ENCODE measurements at regions not wholly inside any gene's neighbourhood (a gene's known extent, or its start where the extent isn't known, plus 50 kb on each side); places are given as distances from the start of the nearest gene placed in this dataset.
"Not testable (repeated sequence)": the region's sequence is repeated elsewhere in the genome, so short reads cannot be mapped to it uniquely, and the experiment has no call there.

GRCh38 chr1:81542196-81542595 is 258.5 kb upstream of the ADGRL2 start:
- TF ChIP-seq POLR2A (IDR thresholded peaks at IDR 0.05; ENCODE audit: low read depth, low read length), result no peak
- FAIRE-seq (peak; percentile 71), DNase-seq (ENCODE audit: insufficient read length, low spot score) (no peak)

GRCh38 chr1:81540216-81540615 is 260.5 kb upstream of the ADGRL2 start:
- no peak for TF ChIP-seq POLR2A (IDR thresholded peaks at IDR 0.05; ENCODE audit: low read depth, low read length)
- FAIRE-seq (no peak), DNase-seq (ENCODE audit: insufficient read length, low spot score) (no peak)

GRCh38 chr1:81529014-81529413 is 271.7 kb upstream of the ADGRL2 start:
- no peak for FAIRE-seq
- TF ChIP-seq POLR2A (IDR thresholded peaks at IDR 0.05; ENCODE audit: low read depth, low read length), result no peak
- DNase-seq (ENCODE audit: insufficient read length, low spot score), result no peak

- DNase-seq (ENCODE audit: insufficient read length, low spot score) (no peak), FAIRE-seq (no peak)
- TF ChIP-seq POLR2A (IDR thresholded peaks at IDR 0.05; ENCODE audit: low read depth, low read length), result no peak
Measured at GRCh38 chr1:81525085-81525484, 275.6 kb upstream of the ADGRL2 start.

GRCh38 chr1:81519987-81520386 is 280.7 kb upstream of the ADGRL2 start:
- DNase-seq (ENCODE audit: insufficient read length, low spot score), result no peak
- TF ChIP-seq POLR2A (IDR thresholded peaks at IDR 0.05; ENCODE audit: low read depth, low read length), result no peak
- FAIRE-seq, result no peak

GRCh38 chr1:81517987-81518386 is 282.7 kb upstream of the ADGRL2 start:
- TF ChIP-seq POLR2A (IDR thresholded peaks at IDR 0.05; ENCODE audit: low read depth, low read length), result no peak
- FAIRE-seq, result no peak
- DNase-seq (ENCODE audit: insufficient read length, low spot score), result no peak

- DNase-seq (ENCODE audit: insufficient read length, low spot score) (no peak), FAIRE-seq (no peak)
- no peak for TF ChIP-seq POLR2A (IDR thresholded peaks at IDR 0.05; ENCODE audit: low read depth, low read length)
Measured at GRCh38 chr1:81513796-81514354, 286.9 kb upstream of the ADGRL2 start.

- no peak for FAIRE-seq
- no peak for TF ChIP-seq POLR2A (IDR thresholded peaks at IDR 0.05; ENCODE audit: low read depth, low read length)
- DNase-seq (ENCODE audit: insufficient read length, low spot score), result no peak
Measured at GRCh38 chr1:81512252-81513003, 288.3 kb upstream of the ADGRL2 start.

GRCh38 chr1:81511281-81511680 is 289.5 kb upstream of the ADGRL2 start:
- TF ChIP-seq POLR2A (IDR thresholded peaks at IDR 0.05; ENCODE audit: low read depth, low read length), result no peak
- FAIRE-seq, result no peak
- DNase-seq (ENCODE audit: insufficient read length, low spot score), result no peak

GRCh38 chr1:81510701-81511100 is 290.0 kb upstream of the ADGRL2 start:
- FAIRE-seq (no peak), DNase-seq (ENCODE audit: insufficient read length, low spot score) (no peak)
- TF ChIP-seq POLR2A (IDR thresholded peaks at IDR 0.05; ENCODE audit: low read depth, low read length), result no peak

GRCh38 chr1:81509594-81509993 is 291.1 kb upstream of the ADGRL2 start:
- TF ChIP-seq POLR2A (IDR thresholded peaks at IDR 0.05; ENCODE audit: low read depth, low read length), result no peak
- FAIRE-seq, result no peak

GRCh38 chr1:81506699-81507098 is 294.0 kb upstream of the ADGRL2 start:
- FAIRE-seq (no peak), DNase-seq (ENCODE audit: insufficient read length, low spot score) (no peak)
- TF ChIP-seq POLR2A (IDR thresholded peaks at IDR 0.05; ENCODE audit: low read depth, low read length), result no peak

More at GRCh38 chr1:81509594-81509993, 291.1 kb upstream of the ADGRL2 start:
- DNase-seq (ENCODE audit: insufficient read length, low spot score), result no peak

GRCh38 chr1:81505831-81506230 is 294.9 kb upstream of the ADGRL2 start:
- no peak for FAIRE-seq
- TF ChIP-seq POLR2A (IDR thresholded peaks at IDR 0.05; ENCODE audit: low read depth, low read length), result no peak
- no peak for DNase-seq (ENCODE audit: insufficient read length, low spot score)

GRCh38 chr1:81504820-81505219 is 295.9 kb upstream of the ADGRL2 start:
- DNase-seq (ENCODE audit: insufficient read length, low spot score); FAIRE-seq: not testable (repeated sequence)

- not testable (repeated sequence) for DNase-seq (ENCODE audit: insufficient read length, low spot score); FAIRE-seq
Measured at GRCh38 chr1:81502705-81503104, 298.0 kb upstream of the ADGRL2 start.

GRCh38 chr1:81501485-81501884 is 299.2 kb upstream of the ADGRL2 start:
- not testable (repeated sequence) for DNase-seq (ENCODE audit: insufficient read length, low spot score); FAIRE-seq
